Stimulated activated CD8-positive, alpha-beta memory T cell treated with anti-CD3 and anti-CD28 coated beads, Interleukin-7, amount 100 ng/mL, for 1 hour (primary cell): ENCODE measurements at regions not wholly inside any gene's neighbourhood (a gene's known extent, or its start where the extent isn't known, plus 50 kb on each side); places are given as distances from the start of the nearest gene placed in this dataset.

Source experiments
- DNase-seq, 2 donors: peaks; one replicate each; pipeline ENCODE4 v3.0.0-alpha.2; 2020; ENCODE audit warnings: low read depth in 2 of 2

GRCh38 chr6:156056085-156056484 lies 600.4 kb upstream of the NOX3 start:
- DNase-seq: no peak

DNA sequence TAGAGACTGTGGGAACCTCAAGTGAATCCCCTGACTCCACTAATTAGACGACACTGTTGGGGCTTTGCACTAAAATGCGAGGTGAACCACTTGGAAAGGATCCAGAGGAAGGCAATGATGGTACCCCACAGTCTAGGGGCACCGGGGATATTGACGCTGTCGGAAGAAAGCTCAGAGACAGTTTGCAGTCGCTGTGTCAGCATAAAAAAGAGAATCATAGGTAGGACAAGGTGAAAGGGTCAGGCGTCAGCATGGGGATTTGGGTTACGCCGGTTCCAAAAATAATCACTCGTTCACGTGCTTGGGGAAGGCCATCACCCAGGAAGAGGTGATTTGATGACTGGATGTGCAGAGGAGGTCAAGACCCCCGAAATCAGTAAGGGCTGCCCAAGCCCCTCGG lies 598.0 kb upstream of the NOX3 start:
- DNase-seq: no peak

DNA sequence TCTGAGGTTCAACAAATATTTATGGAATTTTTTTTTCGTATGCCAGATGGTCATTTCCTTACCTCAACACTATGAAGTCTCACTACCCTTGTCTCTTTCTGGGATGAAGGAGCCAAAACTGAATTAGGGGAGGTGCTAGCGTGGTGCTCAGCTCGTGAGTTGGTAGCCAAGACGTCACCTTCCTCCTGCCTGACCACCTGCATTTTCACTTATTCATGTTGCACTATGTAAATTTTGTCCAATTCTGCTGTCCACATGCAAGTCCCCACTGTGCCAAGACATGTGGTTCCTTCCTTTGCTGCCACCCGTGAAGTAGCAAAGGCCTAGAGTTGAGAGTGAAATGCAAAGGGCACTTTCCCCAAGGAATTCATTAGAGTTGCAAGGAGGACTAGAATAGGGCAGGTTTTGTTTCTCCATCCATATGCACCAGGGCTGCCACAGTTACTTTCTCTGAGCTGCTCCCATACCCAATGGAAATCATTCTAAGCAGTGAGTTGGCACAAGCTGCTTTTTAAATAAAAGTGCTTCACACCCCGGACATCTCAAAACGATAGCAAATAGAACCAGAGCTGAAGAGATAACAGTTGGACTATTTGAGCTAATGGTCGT lies 591.3 kb upstream of the NOX3 start:
- no peak for DNase-seq

DNA sequence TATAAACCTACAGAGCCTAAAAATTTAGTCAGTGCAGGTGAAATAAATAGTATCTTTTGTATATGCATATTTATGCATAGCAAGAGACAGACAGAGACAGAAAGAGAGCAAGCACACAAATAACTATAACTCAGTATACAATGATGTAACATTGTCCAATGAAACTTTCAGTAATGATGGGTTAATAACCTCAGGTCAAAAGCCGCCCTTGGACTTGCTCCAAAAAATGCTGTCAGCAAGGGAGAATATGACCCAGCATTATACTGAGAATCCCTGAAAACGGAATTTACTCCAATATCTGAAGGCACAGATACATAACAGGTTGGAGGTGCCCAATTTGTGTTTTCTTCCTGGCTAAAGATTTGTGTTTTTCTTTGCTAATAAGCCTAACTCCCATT lies 590.6 kb upstream of the NOX3 start:
- no peak for DNase-seq

GRCh38 chr6:156045401-156046267 lies 590.0 kb upstream of the NOX3 start:
- no peak for DNase-seq

- no peak for DNase-seq
Measured at GRCh38 chr6:156033598-156033997, 578.0 kb upstream of the NOX3 start.

GRCh38 chr6:156031516-156031915 lies 575.9 kb upstream of the NOX3 start:
- no peak for DNase-seq

GRCh38 chr6:156030053-156030452 lies 574.4 kb upstream of the NOX3 start:
- DNase-seq: no peak

DNA sequence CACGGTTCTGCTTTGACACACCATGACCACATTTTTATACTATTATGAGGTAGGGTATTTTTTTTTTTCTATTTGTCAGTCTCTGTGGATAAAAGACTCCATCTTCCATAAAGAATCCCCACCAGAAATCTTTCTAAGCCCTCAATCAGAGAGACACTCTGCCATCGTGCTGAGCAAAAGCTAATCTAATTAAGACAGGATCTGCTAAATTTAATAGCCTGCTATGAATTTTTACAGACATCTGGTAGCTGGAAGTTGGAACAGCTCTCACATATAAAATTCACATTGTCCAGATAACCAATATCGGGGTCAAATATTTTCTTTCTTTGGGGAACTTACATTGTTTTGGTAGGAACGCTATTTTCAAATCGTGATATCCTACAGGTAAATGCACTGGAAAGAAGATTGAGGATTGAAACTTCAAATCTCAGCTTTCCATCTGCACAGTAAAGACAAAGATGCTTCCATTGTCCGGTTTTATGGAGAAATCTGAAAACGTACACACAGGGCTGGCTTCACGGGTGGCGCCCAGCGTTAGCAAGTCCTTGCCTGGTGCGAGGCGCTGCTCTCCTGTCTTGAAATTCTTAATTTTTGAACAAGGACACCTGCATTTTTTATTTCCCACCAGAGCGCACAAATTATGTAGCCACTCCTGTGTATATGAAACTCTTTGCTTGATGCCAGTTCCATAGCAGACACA lies 573.8 kb upstream of the NOX3 start:
- DNase-seq: no peak

GRCh38 chr6:156028335-156029131 lies 572.9 kb upstream of the NOX3 start:
- no peak for DNase-seq

DNA sequence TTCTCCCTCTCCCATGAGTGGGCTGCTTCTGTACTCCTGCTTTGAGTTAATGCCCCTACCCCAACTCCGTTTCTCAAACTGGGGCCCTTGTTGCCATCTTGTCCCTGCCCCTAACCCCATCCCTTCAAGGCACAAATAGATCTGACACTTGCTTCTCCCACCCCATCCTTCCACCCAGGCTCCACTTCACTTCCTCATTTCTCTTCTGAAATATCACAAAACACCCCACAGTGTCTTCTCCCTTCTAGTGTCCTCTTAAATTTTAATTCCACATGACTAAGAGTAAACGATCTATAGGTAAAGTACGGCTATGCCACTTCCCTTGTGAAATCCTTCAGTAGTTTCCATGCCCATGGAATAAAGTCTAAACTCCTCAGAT lies 571.6 kb upstream of the NOX3 start:
- DNase-seq: no peak

DNA sequence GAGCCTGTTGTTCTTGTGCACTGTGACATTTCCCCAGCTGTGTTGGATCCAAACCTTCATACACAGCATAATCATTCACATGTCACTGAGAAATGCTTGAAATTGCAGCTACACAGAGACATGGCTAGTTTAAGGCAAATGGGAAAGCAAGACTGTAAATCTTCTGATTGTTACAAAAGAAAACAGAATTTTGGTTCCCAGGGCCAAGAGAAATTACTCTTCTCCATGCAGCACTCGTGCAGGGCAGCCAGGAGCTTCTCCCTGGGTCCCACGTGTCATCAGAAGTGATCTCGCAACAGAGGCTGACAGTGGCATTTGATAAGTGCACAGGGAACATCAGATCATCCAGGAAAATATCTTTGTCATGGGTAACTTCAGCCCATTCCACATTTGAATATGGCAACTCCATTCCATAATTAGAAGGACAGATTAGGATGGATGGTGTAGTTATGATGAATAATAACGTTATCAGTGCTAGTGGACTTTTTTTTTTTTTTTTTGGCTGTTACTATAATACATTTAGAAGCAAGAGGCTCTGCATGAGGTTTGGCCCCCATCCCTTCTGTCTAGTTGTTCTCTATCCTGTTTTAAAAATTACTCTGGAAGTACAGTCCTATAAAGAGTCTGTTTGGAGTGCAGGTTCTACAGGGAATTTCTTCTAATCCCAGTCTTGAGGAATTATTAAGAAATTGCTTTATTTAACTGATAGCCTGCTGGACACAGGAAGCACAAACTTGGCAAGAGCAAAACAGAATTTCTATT lies 571.0 kb upstream of the NOX3 start:
- DNase-seq: no peak

DNA sequence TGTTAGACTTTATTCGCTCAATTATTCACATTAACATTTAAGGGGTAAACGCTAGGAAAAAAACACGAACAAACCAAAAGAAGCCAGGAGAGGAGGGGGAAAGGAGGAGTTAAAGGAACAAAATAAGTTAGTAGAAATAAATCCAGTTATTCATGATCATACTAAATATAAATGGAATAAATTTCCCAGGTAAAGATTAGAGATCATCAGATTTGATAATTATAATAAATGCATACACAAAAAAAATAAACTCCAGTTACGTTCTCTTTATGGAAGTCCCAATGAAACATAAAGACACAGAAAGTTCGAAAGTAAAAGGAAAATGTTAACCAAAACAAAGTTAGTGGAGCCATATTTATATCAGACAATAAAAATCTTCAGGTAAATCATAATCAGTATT lies 568.7 kb upstream of the NOX3 start:
- no peak for DNase-seq

- no peak for DNase-seq
Measured at GRCh38 chr6:156021746-156022396, 566.2 kb upstream of the NOX3 start.

DNA sequence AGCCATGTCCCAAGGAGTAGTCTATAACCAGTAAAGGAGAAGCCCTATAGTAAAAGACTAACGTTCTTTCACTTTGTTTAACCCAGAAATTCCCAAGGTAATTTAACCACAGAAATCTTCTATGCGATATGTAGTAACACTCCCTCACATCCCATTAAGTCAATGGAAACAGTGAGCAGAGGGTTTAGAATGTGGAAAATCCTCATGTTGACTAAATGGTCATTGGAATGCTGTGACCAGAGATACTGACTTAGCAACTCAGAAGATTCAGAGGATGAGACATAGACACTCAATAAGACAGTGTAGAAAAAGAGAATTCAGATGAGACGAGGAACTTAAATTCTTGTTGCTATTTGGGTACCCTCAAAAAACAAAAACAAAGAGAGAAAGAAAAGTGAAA lies 562.2 kb upstream of the NOX3 start:
- no peak for DNase-seq

DNA sequence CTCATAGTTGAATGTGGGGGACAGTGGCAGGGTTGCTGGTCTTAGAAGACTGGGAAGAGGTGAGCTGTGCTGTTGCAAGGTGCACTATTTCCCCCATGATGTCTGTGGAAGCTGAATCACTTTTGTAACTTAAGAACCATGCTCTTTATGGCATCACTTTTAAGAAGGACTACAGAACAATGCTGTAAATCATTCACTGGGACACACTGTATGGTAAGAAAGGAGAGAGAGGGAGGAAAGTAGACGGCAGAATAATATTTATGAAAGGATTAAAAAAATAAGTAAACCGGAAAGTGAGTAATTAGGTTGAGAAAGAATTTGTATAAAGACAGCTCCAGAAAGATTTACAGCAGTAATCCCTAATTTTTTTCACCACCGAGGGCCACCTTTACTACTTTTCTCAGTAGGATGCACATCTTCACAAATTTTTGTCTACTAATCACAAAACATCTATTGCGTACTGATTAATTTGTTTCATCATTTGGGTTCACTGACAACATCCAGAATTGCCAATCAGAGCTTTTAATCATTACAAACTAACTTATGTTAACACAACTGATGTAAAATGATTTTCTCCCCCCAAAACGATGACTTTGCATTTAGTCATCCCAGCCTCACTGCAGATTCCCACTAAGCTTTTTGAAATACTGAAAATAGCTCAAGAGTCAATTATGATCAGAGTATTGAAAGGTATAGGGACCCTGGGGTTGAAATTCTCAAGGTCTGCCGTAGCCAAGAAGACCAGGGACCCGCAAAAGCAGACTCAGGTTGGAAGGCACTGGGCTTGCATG lies 560.7 kb upstream of the NOX3 start:
- no peak for DNase-seq

- no peak for DNase-seq
Measured at GRCh38 chr6:156013155-156013554, 557.5 kb upstream of the NOX3 start.

DNA sequence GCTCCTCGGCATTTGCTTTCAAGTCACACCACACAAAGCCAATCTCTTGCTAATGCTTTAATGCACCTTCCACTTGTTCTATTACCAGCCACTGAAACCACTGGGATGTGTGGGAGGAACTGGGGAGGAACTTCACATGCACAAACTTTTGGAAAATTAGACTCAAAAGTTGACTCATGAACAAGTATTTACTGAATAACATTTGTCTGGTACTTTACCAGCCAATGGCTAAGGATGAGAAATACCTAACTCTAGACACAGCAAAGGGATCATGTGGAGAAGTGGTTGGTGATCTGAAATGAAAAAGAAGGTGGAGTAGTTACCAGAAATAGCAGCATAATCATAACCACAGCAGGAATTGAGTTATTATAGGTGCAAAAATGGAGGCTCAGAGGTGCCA lies 554.0 kb upstream of the NOX3 start:
- no peak for DNase-seq

DNA sequence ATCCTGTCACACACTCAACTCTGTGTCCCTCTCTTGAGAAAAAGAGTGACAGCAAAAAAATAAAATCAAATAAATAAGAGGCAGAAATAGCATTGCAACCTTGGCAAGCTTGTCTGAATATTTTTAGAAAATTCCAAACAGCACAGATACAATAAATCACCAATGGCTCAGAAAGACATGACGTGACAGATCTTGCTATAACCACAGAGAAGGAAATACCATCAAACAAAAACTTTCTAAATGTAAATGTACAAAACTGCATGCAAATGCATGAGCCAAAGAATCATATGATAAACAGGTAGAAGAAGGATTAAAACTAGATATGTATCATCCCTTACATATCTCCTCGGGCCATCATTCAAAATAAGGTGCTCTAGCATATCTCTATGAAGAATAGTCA lies 549.2 kb upstream of the NOX3 start:
- DNase-seq: no peak

- no peak for DNase-seq
Measured at GRCh38 chr6:155996151-155996550, 540.5 kb upstream of the NOX3 start.
